ENCODE measurements at regions not wholly inside any gene's neighbourhood (a gene's known extent, or its start where the extent isn't known, plus 50 kb on each side); places are given as distances from the start of the nearest gene placed in this dataset.

DNA sequence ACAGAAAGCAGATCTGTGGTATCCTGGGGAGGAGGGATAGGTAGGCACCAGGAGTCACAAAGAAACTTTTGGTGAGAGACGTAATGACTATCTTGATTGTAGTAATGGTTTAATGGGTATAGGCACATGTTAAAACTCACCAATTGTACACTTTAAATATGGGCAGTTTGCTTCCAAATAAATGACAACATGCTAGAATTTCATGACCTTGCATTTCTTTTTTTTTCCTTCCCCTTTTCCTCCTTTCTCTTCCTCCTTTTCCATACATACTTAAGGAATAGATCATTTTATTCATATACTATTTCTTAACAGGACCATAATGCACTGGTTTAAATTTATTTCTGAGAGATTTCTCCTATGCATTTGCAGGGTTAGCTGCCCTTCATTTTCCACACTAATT is 341.8 kb downstream of the TMEM182 start:
- Mint-ChIP-seq H3K27ac (no peak overlapping the region), H3K4me1 (no peaks in the 10 kb centered on the region), H3K27me3 (no peaks in the 10 kb centered on the region), H3K9me3 (no peaks in the 10 kb centered on the region), H3K36me3 (no peaks in the 10 kb centered on the region), H3K4me3 (no peak overlapping the region)
- no peak for ATAC-seq

DNA sequence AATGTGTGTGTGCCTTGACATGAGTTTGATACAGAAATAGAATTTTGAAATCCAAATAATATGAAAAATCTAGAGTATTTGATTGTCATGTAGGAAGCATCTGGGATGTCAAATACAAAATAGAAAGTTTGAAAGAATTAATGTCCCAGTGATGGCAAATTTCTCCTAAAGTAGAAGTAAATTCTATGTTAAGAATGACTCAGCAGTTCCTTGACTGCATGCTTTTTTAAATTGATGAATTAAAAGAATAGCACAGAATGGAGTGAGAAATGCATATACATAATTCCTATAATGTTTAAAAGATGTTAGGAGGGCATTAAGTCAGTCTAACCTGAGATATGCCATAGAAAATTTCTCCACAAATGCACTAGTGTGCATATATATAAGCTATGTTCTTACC is 357.5 kb downstream of the TMEM182 start:
- Mint-ChIP-seq H3K4me3 (no peak overlapping the region), H3K27me3 (no peaks in the 10 kb centered on the region), H3K4me1 (no peaks in the 10 kb centered on the region), H3K36me3 (no peaks in the 10 kb centered on the region), H3K9me3 (peaks cover 3% of the 10 kb centered on the region), H3K27ac (no peak overlapping the region)
- ATAC-seq = no peak

DNA sequence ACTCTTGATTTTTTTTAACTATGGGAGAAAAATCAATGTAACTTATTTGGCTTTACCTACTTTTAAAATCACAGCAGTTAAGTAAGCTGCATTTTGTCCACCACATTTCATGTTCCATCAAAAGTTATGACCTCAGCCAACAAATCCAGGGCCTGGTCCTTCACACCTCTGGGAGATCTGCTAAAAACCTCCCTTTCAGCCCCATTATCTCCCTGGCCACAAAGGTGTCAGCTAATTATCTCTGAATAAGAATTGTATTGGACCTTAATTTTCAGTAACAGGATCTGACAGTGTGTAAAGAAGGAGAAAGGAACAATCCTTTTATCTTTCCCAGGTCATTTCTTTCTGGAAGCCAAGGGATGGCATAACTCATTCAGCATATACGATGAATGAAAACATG is 359.3 kb downstream of the TMEM182 start:
- Mint-ChIP-seq H3K27ac (no peak overlapping the region), H3K36me3 (no peaks in the 10 kb centered on the region), H3K9me3 (no peaks in the 10 kb centered on the region), H3K27me3 (no peaks in the 10 kb centered on the region), H3K4me1 (no peaks in the 10 kb centered on the region), H3K4me3 (no peak overlapping the region)
- ATAC-seq = no peak

DNA sequence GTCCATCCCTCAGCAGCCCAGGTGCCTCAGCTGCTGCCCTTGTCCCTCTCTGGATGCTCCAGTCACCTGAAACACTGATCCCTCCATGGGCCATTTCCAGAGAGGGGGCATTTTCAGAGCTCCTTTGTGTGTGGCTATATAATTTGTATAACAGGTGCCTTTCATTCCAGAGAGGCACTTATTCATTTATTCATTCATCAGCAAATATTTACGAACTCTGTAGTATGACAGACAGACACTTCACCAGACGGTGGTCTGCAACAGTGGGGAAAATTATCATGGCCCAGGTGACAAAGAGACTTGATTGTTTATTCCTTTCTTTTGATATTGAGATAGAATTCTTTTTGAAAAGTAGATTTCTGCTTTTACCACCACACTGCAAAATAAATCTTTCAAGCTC is 361.7 kb downstream of the TMEM182 start:
- Mint-ChIP-seq H3K27ac (no peak overlapping the region), H3K36me3 (no peaks in the 10 kb centered on the region), H3K27me3 (no peaks in the 10 kb centered on the region), H3K9me3 (no peaks in the 10 kb centered on the region), H3K4me1 (no peaks in the 10 kb centered on the region), H3K4me3 (no peak overlapping the region)
- no peak for ATAC-seq

DNA sequence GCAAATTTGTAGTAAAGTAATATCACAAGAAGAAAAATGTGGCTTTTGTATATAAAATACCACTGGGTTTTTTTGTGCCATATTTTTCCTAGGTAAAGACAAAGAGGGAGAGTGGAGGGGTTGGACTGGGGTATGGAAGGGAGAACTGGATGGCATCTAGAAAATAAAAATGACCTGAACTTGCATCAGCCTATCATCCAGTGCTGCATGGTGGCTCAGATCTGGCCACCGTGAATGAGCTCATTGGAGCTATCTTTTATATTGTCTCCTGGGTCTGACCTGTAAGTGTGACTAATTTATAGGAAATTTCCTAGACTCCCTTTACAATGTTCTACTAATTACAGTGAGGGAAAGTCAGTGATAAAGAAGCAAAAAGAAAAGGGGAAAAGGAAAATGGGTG is 369.0 kb downstream of the TMEM182 start:
- Mint-ChIP-seq H3K36me3 (no peaks in the 10 kb centered on the region), H3K4me1 (no peaks in the 10 kb centered on the region), H3K4me3 (no peak overlapping the region), H3K27ac (no peak overlapping the region), H3K9me3 (peaks cover 13% of the 10 kb centered on the region), H3K27me3 (no peaks in the 10 kb centered on the region)
- no peak for ATAC-seq

DNA sequence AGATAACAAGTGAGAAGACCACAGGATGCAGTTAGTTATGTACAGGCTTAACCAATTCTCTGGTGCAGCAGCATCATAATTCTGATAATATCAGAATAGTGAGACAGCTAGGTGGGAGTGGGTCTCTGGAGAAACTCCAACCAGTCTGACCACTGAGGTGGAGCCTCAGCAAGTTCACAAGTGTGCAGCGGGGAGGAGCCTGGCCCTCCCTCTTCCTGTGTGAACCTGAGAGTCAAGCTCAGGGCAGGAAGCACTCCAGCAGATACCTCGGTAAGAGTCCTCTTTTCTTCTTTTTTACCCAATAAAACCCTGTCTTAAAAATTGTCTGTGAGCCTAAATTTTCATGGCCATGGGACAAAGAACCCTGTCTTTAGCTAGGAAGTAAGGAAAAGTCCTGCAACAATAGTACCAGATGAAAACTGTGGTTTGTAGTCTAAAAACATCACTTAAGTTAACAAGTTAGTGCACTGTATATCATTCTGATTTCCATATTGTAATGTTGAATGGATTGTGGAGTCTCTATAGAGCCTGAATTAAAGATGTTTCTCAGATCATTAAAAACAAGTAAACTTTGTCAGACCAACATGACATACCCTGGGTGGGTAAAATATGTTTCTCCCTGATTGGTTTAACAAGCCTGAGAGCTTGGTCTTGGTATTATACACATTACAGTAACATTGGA is 370.8 kb downstream of the TMEM182 start:
- peak; percentile 20 for ATAC-seq

DNA sequence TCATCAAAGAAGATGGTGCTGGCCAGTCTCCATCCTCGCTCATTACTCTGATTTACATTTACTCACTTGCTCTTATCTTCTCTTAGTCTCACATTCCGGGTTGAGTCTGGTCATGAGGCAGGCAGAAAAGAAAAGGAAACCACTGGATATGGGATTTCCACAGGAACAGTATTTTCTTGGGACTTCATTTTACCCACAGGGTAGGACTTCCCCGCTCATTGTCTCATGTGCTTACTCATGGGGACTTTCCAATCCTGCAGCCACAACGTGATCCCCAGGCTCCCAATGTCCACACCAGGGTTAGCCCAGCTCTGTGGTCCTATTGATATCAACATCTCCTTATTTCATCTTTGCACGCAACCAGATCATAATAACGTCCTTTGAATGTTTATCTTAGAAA is 373.8 kb downstream of the TMEM182 start:
- Mint-ChIP-seq H3K4me3 (no peak overlapping the region), H3K9me3 (peaks cover 21% of the 10 kb centered on the region), H3K4me1 (no peaks in the 10 kb centered on the region), H3K27ac (no peak overlapping the region), H3K27me3 (no peaks in the 10 kb centered on the region), H3K36me3 (no peaks in the 10 kb centered on the region)
- ATAC-seq = no peak

More for the DNA sequence above, 370.8 kb downstream of the TMEM182 start:
- H3K4me3 Mint-ChIP-seq = no peak overlapping the region
- no peaks in the 10 kb centered on the region for H3K27me3 Mint-ChIP-seq
- no peaks in the 10 kb centered on the region for H3K4me1 Mint-ChIP-seq
- no peaks in the 10 kb centered on the region for H3K36me3 Mint-ChIP-seq
- H3K9me3 Mint-ChIP-seq = peaks cover 18% of the 10 kb centered on the region
- H3K27ac Mint-ChIP-seq = no peak overlapping the region

GRCh38 chr2:103138123-103138901 is 376.5 kb downstream of the TMEM182 start:
- Mint-ChIP-seq H3K4me1 (no peaks in the 10 kb centered on the region), H3K27me3 (no peaks in the 10 kb centered on the region), H3K27ac (no peak overlapping the region), H3K4me3 (no peak overlapping the region), H3K36me3 (no peaks in the 10 kb centered on the region), H3K9me3 (peaks cover 20% of the 10 kb centered on the region)
- no peak for ATAC-seq

GRCh38 chr2:103139628-103140268 is 377.9 kb downstream of the TMEM182 start:
- Mint-ChIP-seq H3K9me3 (peaks cover 20% of the 10 kb centered on the region), H3K27me3 (no peaks in the 10 kb centered on the region), H3K4me1 (no peaks in the 10 kb centered on the region), H3K27ac (no peak overlapping the region), H3K4me3 (no peak overlapping the region), H3K36me3 (no peaks in the 10 kb centered on the region)
- ATAC-seq = no peak

DNA sequence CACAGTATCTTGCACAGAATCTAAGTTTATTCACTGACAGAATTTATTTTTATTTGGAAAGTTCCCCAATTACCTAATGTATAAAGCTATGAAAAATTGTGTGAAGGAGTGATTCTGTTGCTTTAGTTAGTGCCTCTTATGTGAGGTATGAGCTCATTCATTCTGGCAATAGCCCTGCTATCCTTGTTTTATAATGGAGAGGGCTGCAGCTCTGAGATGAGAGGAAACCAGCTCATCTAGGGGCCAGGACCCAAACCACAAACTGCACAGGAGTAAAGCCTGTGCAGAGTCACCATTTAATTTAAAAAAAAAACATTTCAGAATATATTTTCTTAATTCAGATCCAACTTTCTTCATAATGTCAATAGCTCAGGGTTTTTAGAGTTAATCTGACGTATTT is 383.0 kb downstream of the TMEM182 start:
- Mint-ChIP-seq H3K4me3 (no peak overlapping the region), H3K27me3 (no peaks in the 10 kb centered on the region), H3K27ac (no peak overlapping the region), H3K4me1 (no peaks in the 10 kb centered on the region), H3K36me3 (no peaks in the 10 kb centered on the region), H3K9me3 (peaks cover 9% of the 10 kb centered on the region)
- ATAC-seq = no peak

- H3K4me3 Mint-ChIP-seq = no peak overlapping the region
- no peak overlapping the region for H3K27ac Mint-ChIP-seq
- H3K27me3 Mint-ChIP-seq = no peaks in the 10 kb centered on the region
- peaks cover 6% of the 10 kb centered on the region for H3K9me3 Mint-ChIP-seq
- H3K36me3 Mint-ChIP-seq = no peaks in the 10 kb centered on the region
- H3K4me1 Mint-ChIP-seq = no peaks in the 10 kb centered on the region
- no peak for ATAC-seq
These were observed 383.9 kb downstream of the TMEM182 start for GRCh38 chr2:103145739-103146138.

DNA sequence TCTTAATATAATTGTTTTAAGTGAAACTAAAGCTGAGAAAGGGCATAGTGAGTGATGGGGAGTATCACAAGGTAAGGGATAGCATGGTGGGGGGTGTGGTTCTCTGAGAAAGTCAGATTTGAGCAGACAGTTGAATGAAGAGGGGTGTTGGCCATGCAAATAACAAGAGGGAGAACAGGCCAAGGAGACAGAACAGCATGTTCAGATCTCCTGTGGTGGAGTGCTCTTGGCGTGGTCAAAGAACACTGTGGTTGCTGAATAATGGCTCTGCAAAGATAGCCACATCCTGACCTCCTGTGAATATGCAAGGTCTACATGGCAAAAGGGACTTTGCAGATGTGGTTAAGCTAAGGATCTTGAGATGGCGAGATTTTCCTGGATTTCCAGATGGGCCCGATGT is 389.2 kb downstream of the TMEM182 start:
- H3K4me1 Mint-ChIP-seq = no peaks in the 10 kb centered on the region
- H3K36me3 Mint-ChIP-seq = no peaks in the 10 kb centered on the region
- H3K9me3 Mint-ChIP-seq = peaks cover 6% of the 10 kb centered on the region
- H3K27ac Mint-ChIP-seq = no peak overlapping the region
- H3K27me3 Mint-ChIP-seq = no peaks in the 10 kb centered on the region
- no peak overlapping the region for H3K4me3 Mint-ChIP-seq
- ATAC-seq = no peak

- no peaks in the 10 kb centered on the region for H3K36me3 Mint-ChIP-seq
- H3K27ac Mint-ChIP-seq = no peak overlapping the region
- H3K4me1 Mint-ChIP-seq = no peaks in the 10 kb centered on the region
- H3K27me3 Mint-ChIP-seq = no peaks in the 10 kb centered on the region
- no peak for ATAC-seq
- peaks cover 6% of the 10 kb centered on the region for H3K9me3 Mint-ChIP-seq
- H3K4me3 Mint-ChIP-seq = no peak overlapping the region
These were observed 390.7 kb downstream of the TMEM182 start for GRCh38 chr2:103152556-103152955.

GRCh38 chr2:103153580-103154284 is 391.9 kb downstream of the TMEM182 start:
- peaks cover 6% of the 10 kb centered on the region for H3K9me3 Mint-ChIP-seq
- no peak for ATAC-seq
- no peaks in the 10 kb centered on the region for H3K4me1 Mint-ChIP-seq
- no peak overlapping the region for H3K27ac Mint-ChIP-seq
- no peaks in the 10 kb centered on the region for H3K36me3 Mint-ChIP-seq
- H3K27me3 Mint-ChIP-seq = no peaks in the 10 kb centered on the region
- H3K4me3 Mint-ChIP-seq = no peak overlapping the region

DNA sequence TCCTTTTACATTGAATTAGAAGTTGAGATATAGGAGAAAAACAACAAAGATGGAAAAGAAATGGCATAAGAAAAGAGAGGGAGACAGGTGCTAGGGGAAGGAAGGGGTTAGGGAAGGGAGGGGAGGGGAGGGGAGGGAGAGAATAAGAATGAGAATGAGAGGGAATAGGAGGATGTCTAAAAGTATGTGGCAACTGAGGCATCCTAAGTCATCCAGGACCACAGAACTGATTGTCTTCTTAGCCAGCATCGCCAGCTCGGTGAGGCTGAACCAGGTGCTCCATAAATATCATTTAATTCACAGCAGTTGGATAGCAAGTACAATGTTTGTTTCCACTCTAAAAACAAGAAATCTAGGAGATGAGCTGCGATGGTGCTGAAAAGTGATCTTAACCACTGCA is 393.5 kb downstream of the TMEM182 start:
- Mint-ChIP-seq H3K4me1 (no peaks in the 10 kb centered on the region), H3K9me3 (peaks cover 6% of the 10 kb centered on the region), H3K36me3 (no peaks in the 10 kb centered on the region), H3K27me3 (no peaks in the 10 kb centered on the region), H3K27ac (no peak overlapping the region), H3K4me3 (no peak overlapping the region)
- no peak for ATAC-seq

Measured in stimulated activated memory B cell treated with anti-CD40 and anti-IgM and Interleukin-4, amounts not matched to agents 10 μg/mL and 1 μg/mL and 100 μg/mL, for 72 hours (primary cell).